ENCODE measurements at regions not wholly inside any gene's neighbourhood (a gene's known extent, or its start where the extent isn't known, plus 50 kb on each side); places are given as distances from the start of the nearest gene placed in this dataset.
"Not testable (repeated sequence)": the region's sequence is repeated elsewhere in the genome, so short reads cannot be mapped to it uniquely, and the experiment has no call there.

DNA sequence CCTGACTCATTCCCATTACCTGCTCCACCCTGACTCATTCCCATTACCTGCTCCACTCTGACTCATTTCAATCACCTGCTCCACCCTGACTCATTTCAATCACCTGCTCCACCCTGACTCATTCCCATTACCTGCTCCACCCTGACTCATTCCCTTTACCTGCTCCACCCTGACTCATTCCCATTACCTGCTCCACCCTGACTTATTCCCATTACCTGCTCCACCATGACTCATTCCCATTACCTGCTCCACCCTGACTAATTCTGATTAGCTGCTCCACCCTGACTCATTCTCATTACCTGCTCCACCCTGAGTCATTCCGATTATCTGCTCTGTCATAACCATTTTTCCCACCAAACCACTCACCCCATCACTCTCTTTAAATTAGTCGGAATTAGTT is 901.2 kb upstream of the NEGR1 start:
- TF ChIP-seq, protein P1, sequence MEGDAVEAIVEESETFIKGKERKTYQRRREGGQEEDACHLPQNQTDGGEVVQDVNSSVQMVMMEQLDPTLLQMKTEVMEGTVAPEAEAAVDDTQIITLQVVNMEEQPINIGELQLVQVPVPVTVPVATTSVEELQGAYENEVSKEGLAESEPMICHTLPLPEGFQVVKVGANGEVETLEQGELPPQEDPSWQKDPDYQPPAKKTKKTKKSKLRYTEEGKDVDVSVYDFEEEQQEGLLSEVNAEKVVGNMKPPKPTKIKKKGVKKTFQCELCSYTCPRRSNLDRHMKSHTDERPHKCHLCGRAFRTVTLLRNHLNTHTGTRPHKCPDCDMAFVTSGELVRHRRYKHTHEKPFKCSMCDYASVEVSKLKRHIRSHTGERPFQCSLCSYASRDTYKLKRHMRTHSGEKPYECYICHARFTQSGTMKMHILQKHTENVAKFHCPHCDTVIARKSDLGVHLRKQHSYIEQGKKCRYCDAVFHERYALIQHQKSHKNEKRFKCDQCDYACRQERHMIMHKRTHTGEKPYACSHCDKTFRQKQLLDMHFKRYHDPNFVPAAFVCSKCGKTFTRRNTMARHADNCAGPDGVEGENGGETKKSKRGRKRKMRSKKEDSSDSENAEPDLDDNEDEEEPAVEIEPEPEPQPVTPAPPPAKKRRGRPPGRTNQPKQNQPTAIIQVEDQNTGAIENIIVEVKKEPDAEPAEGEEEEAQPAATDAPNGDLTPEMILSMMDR (IDR thresholded peaks at IDR 0.05) = not testable (repeated sequence)
- not testable (repeated sequence) for TF ChIP-seq POLR2A (IDR thresholded peaks at IDR 0.05)

Data from heart left ventricle (tissue), 13 donors.